GM23248 (cell line): ENCODE measurements at regions not wholly inside any gene's neighbourhood (a gene's known extent, or its start where the extent isn't known, plus 50 kb on each side); places are given as distances from the start of the nearest gene placed in this dataset.

Experiments
- EZH2 ChIP-seq: fragments of 200-600 bp; sonication (generic); IDR thresholded peaks from 2 replicates; pipeline ENCODE4 v1.6.1; 2018; ENCODE audit warnings: antibody characterized with exemption, mild to moderate bottlenecking; ENCODE audit not compliant: insufficient read depth, poor library complexity, severe bottlenecking
- EZH2phosphoT487 ChIP-seq: fragments of 200-600 bp; sonication (generic); IDR thresholded peaks from 2 replicates; pipeline ENCODE4 v1.6.1; 2018; ENCODE audit warnings: antibody characterized with exemption, moderate library complexity, mild to moderate bottlenecking, low read depth; ENCODE audit not compliant: insufficient read depth

DNA sequence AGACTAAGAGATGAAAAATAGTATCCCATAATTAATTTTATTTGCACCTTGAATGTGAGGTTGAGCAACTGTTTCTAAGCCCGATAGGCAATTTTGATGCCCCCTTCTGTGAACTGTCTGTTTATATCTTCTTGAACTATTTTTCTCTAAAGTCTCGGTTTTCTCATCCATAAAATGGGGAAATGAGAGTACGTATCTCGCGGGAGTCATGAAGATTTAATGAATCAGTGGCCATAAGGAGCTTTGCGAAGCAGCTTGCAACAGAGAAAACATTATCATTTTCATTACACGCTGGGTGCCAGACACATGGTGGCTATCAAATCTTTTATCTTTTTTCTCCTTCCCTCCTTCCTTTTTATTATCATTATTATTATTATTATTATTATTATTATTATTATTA is 108.1 kb upstream of the CARD11 start:
- no peak for TF ChIP-seq EZH2phosphoT487
- TF ChIP-seq EZH2: no peak
